WTC11 (cell line): ENCODE measurements at regions not wholly inside any gene's neighbourhood (a gene's known extent, or its start where the extent isn't known, plus 50 kb on each side); places are given as distances from the start of the nearest gene placed in this dataset.
"Not testable (repeated sequence)": the region's sequence is repeated elsewhere in the genome, so short reads cannot be mapped to it uniquely, and the experiment has no call there.

ENCODE experiments used
- ATAC-seq: fragments of 200-7000 bp; cut with Tn5 transposase; 2 replicates; pipeline ENCODE4 v1.10.0; 2021; ENCODE audit warnings: mild to moderate bottlenecking, moderate library complexity
- CTCF ChIA-PET: fragments of 300-600 bp; sonication (Branson Sonifier 250); formaldehyde crosslinking; loops from one replicate; lab custom pipeline; 2021; ENCODE audit warnings: antibody characterized with exemption; lab: Charles Lee
- POLR2A ChIA-PET: fragments of 350-600 bp; sonication (Branson Sonifier 250); formaldehyde crosslinking; loops from one replicate; lab custom pipeline; 2021; ENCODE audit warnings: antibody characterized with exemption; lab: Charles Lee
- DNase-seq: peaks from one replicate; pipeline ENCODE4 v3.0.0; 2021; ENCODE audit warnings: low spot score
- H3K27ac Mint-ChIP-seq: 2 replicates; pipeline ENCODE4 v1.8.0; 2021; ENCODE audit warnings: mixed read lengths
- H3K27me3 Mint-ChIP-seq: 2 replicates; pipeline ENCODE4 v1.8.0; 2021; ENCODE audit warnings: low read depth, mild to moderate bottlenecking, moderate library complexity, mixed read lengths
- H3K36me3 Mint-ChIP-seq: 2 replicates; pipeline ENCODE4 v1.8.0; 2021; ENCODE audit warnings: mixed read lengths
- H3K4me1 Mint-ChIP-seq: 2 replicates; pipeline ENCODE4 v1.8.0; 2022; ENCODE audit warnings: mixed read lengths
- H3K4me3 Mint-ChIP-seq: 2 replicates; pipeline ENCODE4 v1.8.0; 2021; ENCODE audit warnings: mild to moderate bottlenecking, moderate library complexity, mixed read lengths
- H3K9me3 Mint-ChIP-seq: 2 replicates; pipeline ENCODE4 v1.8.0; 2021; ENCODE audit warnings: mixed read lengths
- E2F5 ChIP-seq: sonication (generic); formaldehyde crosslinking; IDR thresholded peaks from 2 replicates; pipeline ENCODE4 v1.8.1; 2022; ENCODE audit warnings: mild to moderate bottlenecking, moderate library complexity, missing genetic modification reagents
- ELF4 ChIP-seq: sonication (generic); formaldehyde crosslinking; IDR thresholded peaks from 2 replicates; pipeline ENCODE4 v1.8.1; 2022; ENCODE audit warnings: low read depth, mild to moderate bottlenecking, moderate library complexity, missing genetic modification reagents
- FOXJ3 ChIP-seq: sonication (generic); formaldehyde crosslinking; IDR thresholded peaks from 2 replicates; pipeline ENCODE4 v1.9.0; 2021; ENCODE audit warnings: missing genetic modification reagents, mild to moderate bottlenecking, borderline replicate concordance
- GRHL2 ChIP-seq: fragments of 250-450 bp; sonication (Bioruptor Pico); IDR thresholded peaks from 2 replicates; pipeline ENCODE4 v1.8.0; 2022; ENCODE audit warnings: mild to moderate bottlenecking, moderate library complexity; ENCODE audit not compliant: insufficient replicate concordance, severe bottlenecking
- JAZF1 ChIP-seq: fragments of 250-450 bp; sonication (Bioruptor Pico); IDR thresholded peaks from 2 replicates; pipeline ENCODE4 v1.9.0; 2021; ENCODE audit warnings: moderate library complexity, mild to moderate bottlenecking, inconsistent platforms
- NFYB ChIP-seq: sonication (generic); formaldehyde crosslinking; conservative IDR thresholded peaks from 2 replicates; pipeline ENCODE4 v1.8.0; 2022; ENCODE audit warnings: low read depth, missing genetic modification reagents
- NR1H2 ChIP-seq: sonication (generic); formaldehyde crosslinking; IDR thresholded peaks from 2 replicates; pipeline ENCODE4 v1.9.0; 2021; ENCODE audit warnings: mild to moderate bottlenecking, moderate library complexity, missing genetic modification reagents
- NR2C2 ChIP-seq: sonication (generic); formaldehyde crosslinking; IDR thresholded peaks from 2 replicates; pipeline ENCODE4 v1.8.0; 2022; ENCODE audit warnings: mild to moderate bottlenecking, missing genetic modification reagents
- NR3C1 ChIP-seq: sonication (generic); formaldehyde crosslinking; conservative IDR thresholded peaks from 2 replicates; pipeline ENCODE4 v1.8.1; 2023; ENCODE audit warnings: low read depth, mild to moderate bottlenecking, missing genetic modification reagents
- RORB ChIP-seq: fragments of 250-450 bp; sonication (Bioruptor Pico); IDR thresholded peaks from 2 replicates; pipeline ENCODE4 v1.9.0; 2021; ENCODE audit warnings: mild to moderate bottlenecking
- SMAD3 ChIP-seq: sonication (generic); formaldehyde crosslinking; IDR thresholded peaks from 2 replicates; pipeline ENCODE4 v1.8.0; 2022; ENCODE audit warnings: missing genetic modification reagents, mild to moderate bottlenecking, borderline replicate concordance
- SP1 ChIP-seq: sonication (generic); formaldehyde crosslinking; conservative IDR thresholded peaks from 2 replicates; pipeline ENCODE4 v1.8.1; 2022; ENCODE audit warnings: missing genetic modification reagents
- STAT6 ChIP-seq: sonication (generic); formaldehyde crosslinking; conservative IDR thresholded peaks from 2 replicates; pipeline ENCODE4 v1.8.1; 2023; ENCODE audit warnings: mild to moderate bottlenecking, low read depth, missing genetic modification reagents, moderate library complexity
- TCF7 ChIP-seq: sonication (generic); formaldehyde crosslinking; IDR thresholded peaks from 2 replicates; pipeline ENCODE4 v1.8.0; 2022; ENCODE audit warnings: mild to moderate bottlenecking, low read depth, missing genetic modification reagents, moderate library complexity
- ZNF263 ChIP-seq: sonication (generic); formaldehyde crosslinking; IDR thresholded peaks from 2 replicates; pipeline ENCODE4 v1.8.1; 2022; ENCODE audit warnings: low read depth, mild to moderate bottlenecking, moderate library complexity, missing genetic modification reagents
- ZNF671 ChIP-seq: fragments of 250-450 bp; sonication (Bioruptor Pico); IDR thresholded peaks from 2 replicates; pipeline ENCODE4 v1.8.0; 2021; ENCODE audit warnings: mild to moderate bottlenecking
- TF ChIP-seq, protein P1 (sequence below): sonication (generic); formaldehyde crosslinking; IDR thresholded peaks from 2 replicates; pipeline ENCODE4 v1.8.0; 2023; ENCODE audit warnings: mild to moderate bottlenecking, missing genetic modification reagents
- TF ChIP-seq, protein P2 (sequence below): fragments of 250-450 bp; sonication (Bioruptor Pico); IDR thresholded peaks from 2 replicates; pipeline ENCODE4 v1.9.0; 2021; ENCODE audit warnings: moderate library complexity, mild to moderate bottlenecking, inconsistent platforms, borderline replicate concordance
- TF ChIP-seq, protein P3 (sequence below): sonication (generic); formaldehyde crosslinking; IDR thresholded peaks from 2 replicates; pipeline ENCODE4 v1.8.0; 2022; ENCODE audit warnings: missing genetic modification reagents
- TF ChIP-seq, protein P4 (sequence below): sonication (generic); formaldehyde crosslinking; IDR thresholded peaks from 2 replicates; pipeline ENCODE4 v1.8.0; 2022; ENCODE audit warnings: mild to moderate bottlenecking, missing genetic modification reagents

GRCh38 chr10:42899036-42899435 is 116.4 kb downstream of the BMS1 start:
- TF ChIP-seq RORB (no peak), NR3C1 (CRISPR knock-in tag) (no peak), SP1 (CRISPR knock-in tag) (no peak), E2F5 (no peak), GRHL2 (CRISPR knock-in tag) (no peak), ZNF263 (CRISPR knock-in tag) (no peak), ZNF671 (CRISPR knock-in tag) (no peak), NR2C2 (CRISPR knock-in tag) (no peak), NR1H2 (CRISPR knock-in tag) (no peak), STAT6 (no peak), ELF4 (CRISPR knock-in tag) (no peak), TCF7 (CRISPR knock-in tag) (no peak), FOXJ3 (CRISPR knock-in tag) (no peak), JAZF1 (CRISPR knock-in tag) (no peak), NFYB (no peak), SMAD3 (no peak)
- TF ChIP-seq, protein P1, sequence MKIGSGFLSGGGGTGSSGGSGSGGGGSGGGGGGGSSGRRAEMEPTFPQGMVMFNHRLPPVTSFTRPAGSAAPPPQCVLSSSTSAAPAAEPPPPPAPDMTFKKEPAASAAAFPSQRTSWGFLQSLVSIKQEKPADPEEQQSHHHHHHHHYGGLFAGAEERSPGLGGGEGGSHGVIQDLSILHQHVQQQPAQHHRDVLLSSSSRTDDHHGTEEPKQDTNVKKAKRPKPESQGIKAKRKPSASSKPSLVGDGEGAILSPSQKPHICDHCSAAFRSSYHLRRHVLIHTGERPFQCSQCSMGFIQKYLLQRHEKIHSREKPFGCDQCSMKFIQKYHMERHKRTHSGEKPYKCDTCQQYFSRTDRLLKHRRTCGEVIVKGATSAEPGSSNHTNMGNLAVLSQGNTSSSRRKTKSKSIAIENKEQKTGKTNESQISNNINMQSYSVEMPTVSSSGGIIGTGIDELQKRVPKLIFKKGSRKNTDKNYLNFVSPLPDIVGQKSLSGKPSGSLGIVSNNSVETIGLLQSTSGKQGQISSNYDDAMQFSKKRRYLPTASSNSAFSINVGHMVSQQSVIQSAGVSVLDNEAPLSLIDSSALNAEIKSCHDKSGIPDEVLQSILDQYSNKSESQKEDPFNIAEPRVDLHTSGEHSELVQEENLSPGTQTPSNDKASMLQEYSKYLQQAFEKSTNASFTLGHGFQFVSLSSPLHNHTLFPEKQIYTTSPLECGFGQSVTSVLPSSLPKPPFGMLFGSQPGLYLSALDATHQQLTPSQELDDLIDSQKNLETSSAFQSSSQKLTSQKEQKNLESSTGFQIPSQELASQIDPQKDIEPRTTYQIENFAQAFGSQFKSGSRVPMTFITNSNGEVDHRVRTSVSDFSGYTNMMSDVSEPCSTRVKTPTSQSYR, result no peak
- TF ChIP-seq, protein P2, sequence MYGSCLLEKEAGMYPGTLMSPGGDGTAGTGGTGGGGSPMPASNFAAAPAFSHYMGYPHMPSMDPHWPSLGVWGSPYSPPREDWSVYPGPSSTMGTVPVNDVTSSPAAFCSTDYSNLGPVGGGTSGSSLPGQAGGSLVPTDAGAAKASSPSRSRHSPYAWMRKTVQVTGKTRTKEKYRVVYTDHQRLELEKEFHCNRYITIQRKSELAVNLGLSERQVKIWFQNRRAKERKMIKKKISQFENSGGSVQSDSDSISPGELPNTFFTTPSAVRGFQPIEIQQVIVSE (CRISPR knock-in tag), result no peak
- TF ChIP-seq, protein P3, sequence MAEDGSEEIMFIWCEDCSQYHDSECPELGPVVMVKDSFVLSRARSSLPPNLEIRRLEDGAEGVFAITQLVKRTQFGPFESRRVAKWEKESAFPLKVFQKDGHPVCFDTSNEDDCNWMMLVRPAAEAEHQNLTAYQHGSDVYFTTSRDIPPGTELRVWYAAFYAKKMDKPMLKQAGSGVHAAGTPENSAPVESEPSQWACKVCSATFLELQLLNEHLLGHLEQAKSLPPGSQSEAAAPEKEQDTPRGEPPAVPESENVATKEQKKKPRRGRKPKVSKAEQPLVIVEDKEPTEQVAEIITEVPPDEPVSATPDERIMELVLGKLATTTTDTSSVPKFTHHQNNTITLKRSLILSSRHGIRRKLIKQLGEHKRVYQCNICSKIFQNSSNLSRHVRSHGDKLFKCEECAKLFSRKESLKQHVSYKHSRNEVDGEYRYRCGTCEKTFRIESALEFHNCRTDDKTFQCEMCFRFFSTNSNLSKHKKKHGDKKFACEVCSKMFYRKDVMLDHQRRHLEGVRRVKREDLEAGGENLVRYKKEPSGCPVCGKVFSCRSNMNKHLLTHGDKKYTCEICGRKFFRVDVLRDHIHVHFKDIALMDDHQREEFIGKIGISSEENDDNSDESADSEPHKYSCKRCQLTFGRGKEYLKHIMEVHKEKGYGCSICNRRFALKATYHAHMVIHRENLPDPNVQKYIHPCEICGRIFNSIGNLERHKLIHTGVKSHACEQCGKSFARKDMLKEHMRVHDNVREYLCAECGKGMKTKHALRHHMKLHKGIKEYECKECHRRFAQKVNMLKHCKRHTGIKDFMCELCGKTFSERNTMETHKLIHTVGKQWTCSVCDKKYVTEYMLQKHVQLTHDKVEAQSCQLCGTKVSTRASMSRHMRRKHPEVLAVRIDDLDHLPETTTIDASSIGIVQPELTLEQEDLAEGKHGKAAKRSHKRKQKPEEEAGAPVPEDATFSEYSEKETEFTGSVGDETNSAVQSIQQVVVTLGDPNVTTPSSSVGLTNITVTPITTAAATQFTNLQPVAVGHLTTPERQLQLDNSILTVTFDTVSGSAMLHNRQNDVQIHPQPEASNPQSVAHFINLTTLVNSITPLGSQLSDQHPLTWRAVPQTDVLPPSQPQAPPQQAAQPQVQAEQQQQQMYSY, result no peak
- TF ChIP-seq, protein P4, sequence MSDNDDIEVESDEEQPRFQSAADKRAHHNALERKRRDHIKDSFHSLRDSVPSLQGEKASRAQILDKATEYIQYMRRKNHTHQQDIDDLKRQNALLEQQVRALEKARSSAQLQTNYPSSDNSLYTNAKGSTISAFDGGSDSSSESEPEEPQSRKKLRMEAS, result no peak
- TF ChIP-seq, all 79 proteins: peak for 0
- Mint-ChIP-seq H3K36me3 (peaks cover 21% of the 10 kb centered on the region), H3K27me3 (peaks cover 62% of the 10 kb centered on the region), H3K4me3 (no peak overlapping the region), H3K4me1 (peaks cover 15% of the 10 kb centered on the region), H3K27ac (no peak overlapping the region), H3K9me3 (peaks cover 31% of the 10 kb centered on the region)
- DNase-seq (no peak), ATAC-seq (no peak)
- POLR2A ChIA-PET, result interaction anchor here (0.9 kb wide), 1 partner anchor 34 kb away, joined by 3 read pairs; no protein-coding TSS in a partner anchor
- CTCF ChIA-PET, result interaction anchor here (1.0 to 1.9 kb wide), 3 partner anchors 28 to 180 kb away, joined by 5 to 10 read pairs (median 5); no protein-coding TSS in a partner anchor

DNA sequence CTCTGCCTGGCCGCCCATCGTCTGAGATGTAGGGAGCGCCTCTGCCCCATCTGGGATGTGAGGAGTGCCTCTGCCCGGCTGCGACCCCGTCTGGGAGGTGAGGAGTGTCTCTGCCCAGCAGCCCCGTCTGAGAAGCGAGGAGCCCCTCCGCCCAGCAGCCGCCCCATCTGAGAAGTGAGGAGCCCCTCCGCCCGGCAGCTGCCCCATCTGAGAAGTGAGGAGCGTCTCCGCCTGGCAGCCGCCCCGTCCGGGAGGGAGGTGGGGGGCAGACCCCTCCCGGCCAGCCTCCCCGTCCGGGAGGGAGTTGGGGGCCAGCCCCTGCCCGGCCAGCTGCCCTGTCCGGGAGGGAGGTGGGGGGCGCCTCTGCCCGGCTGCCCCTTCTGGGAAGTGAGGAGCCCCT is 117.8 kb downstream of the BMS1 start:
- ATAC-seq, H3K27ac Mint-ChIP-seq, POLR2A ChIA-PET, H3K4me3 Mint-ChIP-seq, CTCF ChIA-PET, DNase-seq: not testable (repeated sequence)
- H3K27me3 Mint-ChIP-seq, result peaks cover 58% of the 10 kb centered on the region
- H3K36me3 Mint-ChIP-seq, result peaks cover 21% of the 10 kb centered on the region
- H3K9me3 Mint-ChIP-seq, result peaks cover 31% of the 10 kb centered on the region
- peaks cover 17% of the 10 kb centered on the region for H3K4me1 Mint-ChIP-seq
